GM23338 (cell line): ENCODE measurements at regions not wholly inside any gene's neighbourhood (a gene's known extent, or its start where the extent isn't known, plus 50 kb on each side); places are given as distances from the start of the nearest gene placed in this dataset.

Experiments used
- ATAC-seq: fragments of 200-7000 bp; cut with Tn5 transposase; 3 replicates; pipeline ENCODE4 v1.9.1; 2020
- DNase-seq: peaks from one replicate; pipeline ENCODE4 v3.0.0-alpha.2; 2015; ENCODE audit warnings: low spot score
- H2AFZ ChIP-seq: fragments of 200-600 bp; sonication (generic); 2 replicates; pipeline ENCODE4 v1.8.0; 2016; ENCODE audit warnings: antibody characterized with exemption, mild to moderate bottlenecking, moderate library complexity
- H3F3A ChIP-seq: fragments of 200-600 bp; sonication (generic); replicated peaks from 2 replicates; pipeline ENCODE4 v1.8.0; 2017; ENCODE audit warnings: antibody characterized with exemption, mixed run types, low read depth
- H3K27ac ChIP-seq: fragments of 200-600 bp; sonication (generic); 2 replicates; pipeline ENCODE4 v1.6.1; 2016; ENCODE audit warnings: low read depth
- H3K27me3 ChIP-seq: fragments of 200-600 bp; sonication (generic); 2 replicates; pipeline ENCODE4 v1.8.0; 2016; ENCODE audit warnings: mild to moderate bottlenecking, mixed run types, moderate library complexity; ENCODE audit not compliant: insufficient read depth
- H3K36me3 ChIP-seq: fragments of 200-600 bp; sonication (generic); 2 replicates; pipeline ENCODE4 v1.8.0; 2016; ENCODE audit warnings: mild to moderate bottlenecking; ENCODE audit not compliant: insufficient read depth
- H3K4me1 ChIP-seq: fragments of 200-600 bp; sonication (generic); 2 replicates; pipeline ENCODE4 v1.8.0; 2016; ENCODE audit warnings: mild to moderate bottlenecking, moderate library complexity; ENCODE audit not compliant: insufficient read depth
- H3K4me2 ChIP-seq: fragments of 200-600 bp; sonication (generic); 2 replicates; pipeline ENCODE4 v1.7.1; 2017; ENCODE audit warnings: mixed run types
- H3K4me3 ChIP-seq: fragments of 200-600 bp; sonication (generic); 2 replicates; pipeline ENCODE4 v1.6.1; 2016; ENCODE audit warnings: mixed run types
- H3K79me2 ChIP-seq: fragments of 200-600 bp; sonication (generic); replicated peaks from 2 replicates; pipeline ENCODE4 v1.8.0; 2017; ENCODE audit warnings: mild to moderate bottlenecking; ENCODE audit not compliant: insufficient read depth
- H3K9me2 ChIP-seq: fragments of 200-600 bp; sonication (generic); 2 replicates; pipeline ENCODE4 v1.8.0; 2017; ENCODE audit not compliant: insufficient read depth
- H4K20me1 ChIP-seq: fragments of 200-600 bp; sonication (generic); replicated peaks from 2 replicates; pipeline ENCODE4 v1.8.0; 2017; ENCODE audit warnings: mild to moderate bottlenecking; ENCODE audit not compliant: insufficient read depth
- H3K27ac Mint-ChIP-seq: 2 replicates; pipeline ENCODE4 v1.8.0; 2020; ENCODE audit warnings: inconsistent platforms, mild to moderate bottlenecking, moderate library complexity, mixed read lengths
- H3K27me3 Mint-ChIP-seq: 3 replicates; pipeline ENCODE4 v1.8.0; 2022; ENCODE audit warnings: low read depth, mild to moderate bottlenecking, moderate library complexity, mixed read lengths, inconsistent platforms; ENCODE audit not compliant: insufficient read depth, poor library complexity
- H3K36me3 Mint-ChIP-seq: 3 replicates; pipeline ENCODE4 v1.8.0; 2021; ENCODE audit warnings: low read depth, mild to moderate bottlenecking, inconsistent platforms, moderate library complexity, mixed read lengths
- H3K4me1 Mint-ChIP-seq: 3 replicates; pipeline ENCODE4 v1.8.0; 2020; ENCODE audit warnings: mild to moderate bottlenecking, inconsistent platforms, mixed read lengths
- H3K4me3 Mint-ChIP-seq: 3 replicates; pipeline ENCODE4 v1.8.0; 2021; ENCODE audit warnings: moderate library complexity, mild to moderate bottlenecking, inconsistent platforms, mixed read lengths
- H3K9me3 Mint-ChIP-seq: 3 replicates; pipeline ENCODE4 v1.8.0; 2020; ENCODE audit warnings: moderate library complexity, mild to moderate bottlenecking, inconsistent platforms, mixed read lengths
- CREB1 ChIP-seq: fragments of 250-450 bp; sonication (Bioruptor Pico); IDR thresholded peaks from 2 replicates; pipeline ENCODE4 v1.5.0; 2020; ENCODE audit warnings: low read depth, mild to moderate bottlenecking, moderate library complexity
- ETS1 ChIP-seq: IDR thresholded peaks from 2 replicates; pipeline ENCODE4 v1.6.1; 2016; ENCODE audit warnings: antibody characterized with exemption
- EZH2 ChIP-seq: fragments of 200-600 bp; sonication (generic); IDR thresholded peaks from one replicate; pipeline ENCODE4 v1.8.0; 2017; ENCODE audit warnings: antibody characterized with exemption, mild to moderate bottlenecking, low read depth; ENCODE audit not compliant: unreplicated experiment
- EZH2phosphoT487 ChIP-seq: fragments of 200-600 bp; sonication (generic); IDR thresholded peaks from one replicate; pipeline ENCODE4 v1.8.1; 2018; ENCODE audit warnings: antibody characterized with exemption; ENCODE audit not compliant: unreplicated experiment
- JUNB ChIP-seq: IDR thresholded peaks from one replicate; pipeline ENCODE4 v1.6.1; 2016; ENCODE audit warnings: antibody characterized with exemption; ENCODE audit not compliant: unreplicated experiment
- NANOG ChIP-seq: IDR thresholded peaks from 2 replicates; pipeline ENCODE4 v1.6.1; 2016; ENCODE audit warnings: antibody characterized with exemption, borderline replicate concordance
- STAT1 ChIP-seq: IDR thresholded peaks from one replicate; pipeline ENCODE4 v1.6.1; 2016; ENCODE audit warnings: antibody characterized with exemption; ENCODE audit not compliant: unreplicated experiment
- ZNF114 ChIP-seq: fragments of 250-450 bp; sonication (Bioruptor Pico); IDR thresholded peaks from 2 replicates; pipeline ENCODE4 v1.5.0; 2020; ENCODE audit warnings: mild to moderate bottlenecking, moderate library complexity
- ZNF331 ChIP-seq: fragments of 250-450 bp; sonication (Bioruptor Pico); IDR thresholded peaks from 2 replicates; pipeline ENCODE4 v1.5.0; 2020; ENCODE audit warnings: low read depth, mild to moderate bottlenecking, moderate library complexity
- ZNF462 ChIP-seq: fragments of 250-450 bp; sonication (Bioruptor Pico); IDR thresholded peaks from 2 replicates; pipeline ENCODE4 v1.5.0; 2020; ENCODE audit warnings: mild to moderate bottlenecking, moderate library complexity
- TF ChIP-seq, protein P1 (sequence below), 2 experiments: fragments of 200-600 bp in 1 of 2; sonication (generic) in 1 of 2; conservative IDR thresholded peaks; 2 replicates each; pipeline versions ENCODE4 v1.5.1 to v1.6.1; 2016 to 2017; ENCODE audit warnings: antibody characterized with exemption in 2 of 2, low read depth in 2 of 2, mild to moderate bottlenecking in 2 of 2, moderate library complexity in 1 of 2

DNA sequence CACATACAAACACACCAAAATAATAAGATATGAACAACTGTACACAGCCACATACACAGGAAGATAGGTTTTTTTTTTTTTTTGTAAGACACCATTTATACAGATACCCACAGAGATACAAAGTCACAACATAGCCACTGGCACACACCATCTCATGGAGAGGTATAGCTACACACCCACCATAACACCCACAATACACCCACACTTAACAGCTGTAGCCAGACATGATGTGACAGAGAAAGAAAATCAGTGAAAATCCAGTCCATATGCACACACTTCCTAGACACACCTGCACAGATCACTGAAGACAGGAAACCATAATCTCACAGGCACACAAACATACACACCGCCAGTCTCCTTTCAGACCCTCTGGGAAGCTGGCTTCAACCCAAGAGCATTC is 62.4 kb upstream of the PAX2 start:
- TF ChIP-seq JUNB (no peak), ETS1 (no peak), STAT1 (no peak), ZNF331 (CRISPR knock-in tag) (no peak), NANOG (no peak), ZNF114 (CRISPR knock-in tag) (no peak), EZH2 (no peak), CREB1 (no peak), EZH2phosphoT487 (no peak), ZNF462 (no peak)
- TF ChIP-seq, protein P1, sequence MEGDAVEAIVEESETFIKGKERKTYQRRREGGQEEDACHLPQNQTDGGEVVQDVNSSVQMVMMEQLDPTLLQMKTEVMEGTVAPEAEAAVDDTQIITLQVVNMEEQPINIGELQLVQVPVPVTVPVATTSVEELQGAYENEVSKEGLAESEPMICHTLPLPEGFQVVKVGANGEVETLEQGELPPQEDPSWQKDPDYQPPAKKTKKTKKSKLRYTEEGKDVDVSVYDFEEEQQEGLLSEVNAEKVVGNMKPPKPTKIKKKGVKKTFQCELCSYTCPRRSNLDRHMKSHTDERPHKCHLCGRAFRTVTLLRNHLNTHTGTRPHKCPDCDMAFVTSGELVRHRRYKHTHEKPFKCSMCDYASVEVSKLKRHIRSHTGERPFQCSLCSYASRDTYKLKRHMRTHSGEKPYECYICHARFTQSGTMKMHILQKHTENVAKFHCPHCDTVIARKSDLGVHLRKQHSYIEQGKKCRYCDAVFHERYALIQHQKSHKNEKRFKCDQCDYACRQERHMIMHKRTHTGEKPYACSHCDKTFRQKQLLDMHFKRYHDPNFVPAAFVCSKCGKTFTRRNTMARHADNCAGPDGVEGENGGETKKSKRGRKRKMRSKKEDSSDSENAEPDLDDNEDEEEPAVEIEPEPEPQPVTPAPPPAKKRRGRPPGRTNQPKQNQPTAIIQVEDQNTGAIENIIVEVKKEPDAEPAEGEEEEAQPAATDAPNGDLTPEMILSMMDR (conservative IDR thresholded peaks at IDR 0.05; ENCODE audit: low read depth in 2 of 2), result no peak
- Mint-ChIP-seq H3K9me3 (no peaks in the 10 kb centered on the region), H3K27ac (no peak overlapping the region), H3K36me3 (no peaks in the 10 kb centered on the region; the same call in 2 of the 3 replicates), H3K4me1 (peaks cover 43% of the 10 kb centered on the region), H3K4me3 (peak overlapping the region; percentile 56), H3K27me3 (peaks cover 67% of the 10 kb centered on the region)
- peak overlapping the region; percentile 54; the same call in 1 of the 2 replicates for H3K4me3 ChIP-seq
- no peaks in the 10 kb centered on the region for H3K36me3 ChIP-seq
- DNase-seq (no peak), ATAC-seq (no peak)
- no peaks in the 10 kb centered on the region; the same call in 1 of the 2 replicates for H4K20me1 ChIP-seq
- no peaks in the 10 kb centered on the region; the same call in 1 of the 2 replicates for H3F3A ChIP-seq
- no peak overlapping the region for H3K27ac ChIP-seq
- peak overlapping the region; percentile 86 for H3K4me2 ChIP-seq
- H2AFZ ChIP-seq, result no peak overlapping the region
- H3K27me3 ChIP-seq, result peaks cover 99% of the 10 kb centered on the region
- no peaks in the 10 kb centered on the region for H3K79me2 ChIP-seq
- no peaks in the 10 kb centered on the region for H3K9me2 ChIP-seq
- H3K4me1 ChIP-seq, result peaks cover 46% of the 10 kb centered on the region
